B cell (primary cell): ENCODE measurements at regions not wholly inside any gene's neighbourhood (a gene's known extent, or its start where the extent isn't known, plus 50 kb on each side); places are given as distances from the start of the nearest gene placed in this dataset.

ENCODE experiments used
- ATAC-seq: fragments of 200-7000 bp; cut with Tn5 transposase; one replicate; pipeline ENCODE4 v1.10.0; 2021; ENCODE audit warnings: low read depth, mild to moderate bottlenecking, moderate number of reproducible peaks, moderate library complexity
- CTCF ChIA-PET: fragments of 350-600 bp; sonication (Branson Sonifier 250); formaldehyde crosslinking; loops from one replicate; lab custom pipeline; 2021; ENCODE audit warnings: antibody characterized with exemption, inconsistent platforms; lab: Charles Lee
- POLR2A ChIA-PET: fragments of 350-600 bp; sonication (Branson Sonifier 250); formaldehyde crosslinking; loops from one replicate; lab custom pipeline; 2021; ENCODE audit warnings: antibody characterized with exemption; lab: Charles Lee
- DNase-seq: peaks from one replicate; pipeline ENCODE4 v3.0.0; 2013
- H2AFZ ChIP-seq: 2 replicates; pipeline ENCODE4 v1.6.1; 2012; ENCODE audit warnings: mild to moderate bottlenecking, low read depth, low read length; ENCODE audit not compliant: insufficient read depth, poor library complexity, severe bottlenecking
- H3K27ac ChIP-seq, 2 donors: 1 replicate in 1 of 2; 2 replicates in 1 of 2; pipeline ENCODE4 v1.5.1; 2012 to 2013; ENCODE audit warnings: low read length in 2 of 2, mild to moderate bottlenecking in 2 of 2, moderate library complexity in 1 of 2
- H3K27me3 ChIP-seq, 4 experiments: fragments of 200-600 bp in 1 of 4; sonication (generic) in 1 of 4; replicated peaks in 1 of 4; 1 replicate in 2 of 4; 2 replicates in 2 of 4; pipeline versions ENCODE4 v1.6.1 to v1.7.0; 2013 to 2016; ENCODE audit warnings: low read length in 3 of 4, mild to moderate bottlenecking in 2 of 4, mixed read lengths in 1 of 4, moderate library complexity in 1 of 4; ENCODE audit not compliant: insufficient read depth in 4 of 4, control insufficient read depth in 3 of 4; ENCODE audit errors: control extremely low read depth in 1 of 4
- H3K36me3 ChIP-seq, 2 experiments: replicated peaks in 1 of 2; 1 replicate in 1 of 2; 2 replicates in 1 of 2; pipeline versions ENCODE4 v1.6.1 to v1.7.1; 2013; ENCODE audit warnings: low read length in 1 of 2; ENCODE audit not compliant: insufficient read depth in 2 of 2, control insufficient read depth in 1 of 2; ENCODE audit errors: control extremely low read depth in 1 of 2, extremely low read depth in 1 of 2
- H3K4me1 ChIP-seq, 2 donors: fragments of 200-600 bp in 1 of 2; sonication (generic) in 1 of 2; 1 replicate in 1 of 2; 2 replicates in 1 of 2; pipeline versions ENCODE4 v1.5.1 to v1.6.1; 2013 to 2017; ENCODE audit warnings: low read length in 2 of 2; ENCODE audit not compliant: control insufficient read depth in 2 of 2, insufficient read depth in 2 of 2
- H3K4me2 ChIP-seq: replicated peaks from 2 replicates; pipeline ENCODE3; 2012; ENCODE audit warnings: mild to moderate bottlenecking, low read depth, low read length; ENCODE audit not compliant: poor library complexity, severe bottlenecking
- H3K4me3 ChIP-seq, 5 experiments: fragments of 200-600 bp in 1 of 5; sonication (generic) in 1 of 5; 1 replicate in 3 of 5; 2 replicates in 2 of 5; pipeline versions ENCODE4 v1.5.1 to v1.7.0; 2011 to 2016; ENCODE audit warnings: low read length in 4 of 5, mild to moderate bottlenecking in 4 of 5, low read depth in 2 of 5, control low read depth in 1 of 5, moderate library complexity in 1 of 5; ENCODE audit not compliant: insufficient read depth in 1 of 5; ENCODE audit errors: control extremely low read depth in 1 of 5, extremely low read depth in 1 of 5
- H3K79me2 ChIP-seq: fragments of 200-600 bp; sonication (generic); one replicate; pipeline ENCODE4 v1.6.0; 2016; ENCODE audit warnings: low read length; ENCODE audit not compliant: control insufficient read depth, insufficient read depth
- H3K9ac ChIP-seq: fragments of 200-600 bp; sonication (generic); 2 replicates; pipeline ENCODE4 v1.6.1; 2017; ENCODE audit warnings: mild to moderate bottlenecking, low read length, moderate library complexity
- H3K9me3 ChIP-seq, 3 donors: one replicate each; pipeline versions ENCODE4 v1.6.1 to v1.7.1; 2013; ENCODE audit warnings: low read length in 2 of 3; ENCODE audit not compliant: control insufficient read depth in 2 of 3, insufficient read depth in 1 of 3; ENCODE audit errors: control extremely low read depth in 1 of 3
- H4K20me1 ChIP-seq: 2 replicates; pipeline ENCODE4 v1.6.0; 2012; ENCODE audit warnings: mild to moderate bottlenecking, low read length; ENCODE audit not compliant: insufficient read depth, control insufficient read depth, poor library complexity, severe bottlenecking
- H3K27ac Mint-ChIP-seq: one replicate; pipeline ENCODE4 v1.8.0; 2021; ENCODE audit warnings: mixed read lengths
- H3K27me3 Mint-ChIP-seq: one replicate; pipeline ENCODE4 v1.8.0; 2021; ENCODE audit warnings: mixed read lengths
- H3K4me1 Mint-ChIP-seq: one replicate; pipeline ENCODE4 v1.8.0; 2021; ENCODE audit warnings: mixed read lengths
- H3K4me3 Mint-ChIP-seq: one replicate; pipeline ENCODE4 v1.8.0; 2021; ENCODE audit warnings: mixed read lengths
- H3K9me3 Mint-ChIP-seq: one replicate; pipeline ENCODE4 v1.8.0; 2022; ENCODE audit warnings: mixed read lengths; ENCODE audit not compliant: insufficient read depth
- CTCF ChIP-seq: fragments of 200-600 bp; IDR thresholded peaks from one replicate; pipeline ENCODE4 v1.8.0; 2022; ENCODE audit warnings: antibody characterized with exemption, mild to moderate bottlenecking
- EZH2 ChIP-seq: IDR thresholded peaks from 2 replicates; pipeline ENCODE4 v1.6.1; 2012; ENCODE audit warnings: borderline replicate concordance, low read depth, mild to moderate bottlenecking, moderate library complexity, low read length; ENCODE audit not compliant: insufficient read depth, poor library complexity, severe bottlenecking
- WGBS: methylation state at CpG from one replicate; pipeline ENCODE4 v1.1.5; 2013; ENCODE audit warnings: missing lambda C conversion rate; ENCODE audit not compliant: insufficient coverage; 5-methylcytosine and 5-hydroxymethylcytosine counted together
- intact Hi-C: fragments of 100-400 bp; cut with micrococcal nuclease; formaldehyde crosslinking; loops from one replicate; pipeline ENCODE4 v1.10.0; 2022

DNA sequence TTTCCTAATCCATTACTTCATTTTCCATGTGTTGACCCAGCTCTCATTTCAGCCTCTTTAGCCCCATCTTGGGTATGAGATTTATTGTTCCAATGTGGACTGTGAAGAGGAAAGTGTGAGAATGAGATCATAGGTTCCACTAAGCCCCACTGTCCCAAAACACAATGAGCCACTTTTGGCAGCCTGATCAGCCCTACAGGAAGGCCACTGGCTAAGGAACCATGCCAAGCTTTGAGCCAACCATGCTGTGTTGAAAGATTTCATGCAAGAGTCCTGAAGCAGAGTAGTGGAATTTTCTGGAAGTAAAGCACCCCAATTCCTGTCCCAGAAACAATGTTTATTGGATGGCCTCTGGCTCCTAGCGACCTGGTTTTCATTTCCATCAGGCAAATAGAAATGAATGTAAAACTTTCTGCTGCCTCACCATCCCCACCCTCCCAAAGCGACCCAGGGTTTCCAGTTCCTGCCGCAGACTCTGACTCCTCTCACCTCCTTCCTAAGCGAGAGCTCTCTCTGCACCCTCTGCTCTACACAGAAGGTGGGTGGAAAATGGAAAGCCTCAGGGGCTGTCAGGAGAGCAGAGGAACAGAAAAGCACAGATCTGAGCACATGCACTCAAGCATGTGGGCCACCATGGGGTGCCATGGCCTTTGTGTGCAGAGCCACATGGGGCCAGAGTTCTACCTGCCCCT, 73.1 kb downstream of the KCTD12 start:
- TF ChIP-seq CTCF (no peak), EZH2 (no peak)
- H2AFZ ChIP-seq, result no peak overlapping the region
- Mint-ChIP-seq H3K27me3 (peaks cover 16% of the 10 kb centered on the region), H3K9me3 (peaks cover 9% of the 10 kb centered on the region), H3K27ac (no peak overlapping the region), H3K4me1 (no peaks in the 10 kb centered on the region), H3K4me3 (no peak overlapping the region)
- H3K27ac ChIP-seq, result no peak overlapping the region
- no peaks in the 10 kb centered on the region for H3K4me1 ChIP-seq
- WGBS, result 100% methylated on average over 1 of the region's 4 CpGs
- POLR2A ChIA-PET, result no interaction called here
- CTCF ChIA-PET, result no interaction called here
- H3K9me3 ChIP-seq, result peaks cover 0 to 6% (median 0%) of the 10 kb centered on the region in 3 donors
- H4K20me1 ChIP-seq, result no peaks in the 10 kb centered on the region
- no peak overlapping the region for H3K4me2 ChIP-seq
- intact Hi-C loops, result no loop called here
- H3K79me2 ChIP-seq, result no peaks in the 10 kb centered on the region
- no peaks in the 10 kb centered on the region for H3K27me3 ChIP-seq
- ATAC-seq (no peak), DNase-seq (no peak)
- H3K36me3 ChIP-seq, result no peaks in the 10 kb centered on the region
- no peak overlapping the region for H3K4me3 ChIP-seq
- H3K9ac ChIP-seq, result no peak overlapping the region

- no peak overlapping the region for H2AFZ ChIP-seq
- POLR2A ChIA-PET, result no interaction called here
- H3K27me3 ChIP-seq, result no peaks in the 10 kb centered on the region
- no peak overlapping the region for H3K4me3 ChIP-seq
- ATAC-seq (no peak), DNase-seq (no peak)
- Mint-ChIP-seq H3K4me3 (no peak overlapping the region), H3K27me3 (peaks cover 14% of the 10 kb centered on the region), H3K27ac (no peak overlapping the region), H3K4me1 (no peaks in the 10 kb centered on the region), H3K9me3 (peaks cover 9% of the 10 kb centered on the region)
- intact Hi-C loops, result no loop called here
- H3K4me1 ChIP-seq, result no peaks in the 10 kb centered on the region
- peaks cover 0 to 6% (median 0%) of the 10 kb centered on the region in 3 donors for H3K9me3 ChIP-seq
- TF ChIP-seq EZH2 (no peak), CTCF (no peak)
- no peaks in the 10 kb centered on the region for H3K79me2 ChIP-seq
- H3K9ac ChIP-seq, result no peak overlapping the region
- no peak overlapping the region for H3K27ac ChIP-seq
- H4K20me1 ChIP-seq, result no peaks in the 10 kb centered on the region
- no peak overlapping the region for H3K4me2 ChIP-seq
- H3K36me3 ChIP-seq, result no peaks in the 10 kb centered on the region
- WGBS, result 73% methylated on average over 2 of the region's 4 CpGs
- CTCF ChIA-PET, result no interaction called here
These were observed 73.9 kb downstream of the KCTD12 start for GRCh38 chr13:76812206-76812897.
